NOMO-1 treated with DMSO at 0.1 percent for 48 hours (cell line): ENCODE measurements at regions not wholly inside any gene's neighbourhood (a gene's known extent, or its start where the extent isn't known, plus 50 kb on each side); places are given as distances from the start of the nearest gene placed in this dataset.

Experiments used
- DNase-seq: peaks from one replicate; lab custom pipeline; 2025; ENCODE audit not compliant: unreplicated experiment; lab: John Stamatoyannopoulos, UW

GRCh38 chr5:107325866-107326265 is 344.9 kb downstream of the EFNA5 start:
- no peak for DNase-seq

GRCh38 chr5:107324809-107325208 is 345.9 kb downstream of the EFNA5 start:
- DNase-seq: no peak

GRCh38 chr5:107324071-107324470 is 346.7 kb downstream of the EFNA5 start:
- no peak for DNase-seq

GRCh38 chr5:107323536-107323935 is 347.2 kb downstream of the EFNA5 start:
- no peak for DNase-seq

- DNase-seq: no peak
These were observed 347.8 kb downstream of the EFNA5 start for GRCh38 chr5:107322936-107323335.

GRCh38 chr5:107321906-107322305 is 348.8 kb downstream of the EFNA5 start:
- DNase-seq: no peak

- no peak for DNase-seq
These were observed 349.9 kb downstream of the EFNA5 start for GRCh38 chr5:107320846-107321245.

- DNase-seq: no peak
These were observed 350.4 kb downstream of the EFNA5 start for GRCh38 chr5:107320376-107320775.

GRCh38 chr5:107319901-107320300 is 350.8 kb downstream of the EFNA5 start:
- DNase-seq: no peak

GRCh38 chr5:107314330-107314729 is 356.4 kb downstream of the EFNA5 start:
- no peak for DNase-seq

- DNase-seq: no peak
These were observed 356.8 kb downstream of the EFNA5 start for GRCh38 chr5:107313921-107314320.

- DNase-seq: no peak
These were observed 357.6 kb downstream of the EFNA5 start for GRCh38 chr5:107313098-107313497.

- DNase-seq: no peak
These were observed 360.6 kb downstream of the EFNA5 start for GRCh38 chr5:107310181-107310580.

- DNase-seq: no peak
These were observed 364.1 kb downstream of the EFNA5 start for GRCh38 chr5:107306594-107306993.

GRCh38 chr5:107306002-107306401 is 364.7 kb downstream of the EFNA5 start:
- DNase-seq: no peak

GRCh38 chr5:107304684-107305083 is 366.1 kb downstream of the EFNA5 start:
- no peak for DNase-seq

GRCh38 chr5:107303171-107303968 is 367.4 kb downstream of the EFNA5 start:
- DNase-seq: no peak

GRCh38 chr5:107302441-107302840 is 368.3 kb downstream of the EFNA5 start:
- DNase-seq: no peak

- no peak for DNase-seq
These were observed 368.7 kb downstream of the EFNA5 start for GRCh38 chr5:107301999-107302398.

- no peak for DNase-seq
These were observed 369.9 kb downstream of the EFNA5 start for GRCh38 chr5:107300721-107301327.

GRCh38 chr5:107296572-107296971 is 374.2 kb downstream of the EFNA5 start:
- peak; percentile 19 for DNase-seq

- no peak for DNase-seq
These were observed 374.8 kb downstream of the EFNA5 start for GRCh38 chr5:107295914-107296313.

GRCh38 chr5:107294669-107295068 is 376.1 kb downstream of the EFNA5 start:
- DNase-seq: no peak
